GM19463 (cell line): ENCODE measurements at regions not wholly inside any gene's neighbourhood (a gene's known extent, or its start where the extent isn't known, plus 50 kb on each side); places are given as distances from the start of the nearest gene placed in this dataset.
"Not testable (repeated sequence)": the region's sequence is repeated elsewhere in the genome, so short reads cannot be mapped to it uniquely, and the experiment has no call there.

ENCODE experiments used
- ATAC-seq: cut with Tn5 transposase; IDR thresholded peaks from one replicate; pipeline ENCODE4 v1.9.1; 2021; ENCODE audit warnings: mild to moderate bottlenecking, moderate library complexity; ENCODE audit not compliant: unreplicated experiment

DNA sequence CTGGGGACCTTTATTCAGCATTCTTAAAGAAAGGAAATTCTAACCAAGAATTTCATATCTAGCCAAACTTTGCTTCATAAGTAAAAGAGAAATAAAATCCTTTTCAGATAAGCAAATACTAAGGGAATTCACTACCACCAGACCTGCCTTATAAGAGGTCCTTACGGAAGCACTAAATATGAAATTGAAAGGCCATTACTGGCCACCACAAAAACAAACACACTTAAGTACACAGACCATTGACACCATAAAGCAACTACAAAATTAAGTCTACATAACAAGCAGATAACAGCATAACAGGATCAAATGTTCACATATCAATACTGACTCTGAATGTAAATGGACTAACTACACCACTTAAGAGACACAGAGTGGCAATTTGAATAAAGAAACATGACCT, 361.4 kb upstream of the POU5F2 start:
- ATAC-seq, result no peak

DNA sequence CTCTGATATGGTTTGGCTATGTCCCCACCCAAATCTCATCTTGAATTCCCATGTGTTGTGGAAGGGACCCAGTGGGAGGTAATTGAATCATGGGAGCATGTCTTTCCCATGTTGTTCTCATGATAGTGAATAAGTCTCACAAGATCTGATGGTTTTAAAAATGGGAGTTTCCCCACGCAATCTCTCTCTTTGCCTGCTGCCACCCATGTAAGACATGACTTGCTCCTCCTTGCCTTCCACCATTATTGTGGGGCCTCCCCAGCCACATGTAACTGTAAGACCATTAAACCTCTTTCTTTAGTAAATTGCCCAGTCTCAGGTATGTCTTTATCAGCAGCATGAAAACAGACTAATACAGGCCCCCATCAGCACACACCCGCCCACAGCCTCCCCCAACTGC, 356.0 kb upstream of the POU5F2 start:
- ATAC-seq, result not testable (repeated sequence)

DNA sequence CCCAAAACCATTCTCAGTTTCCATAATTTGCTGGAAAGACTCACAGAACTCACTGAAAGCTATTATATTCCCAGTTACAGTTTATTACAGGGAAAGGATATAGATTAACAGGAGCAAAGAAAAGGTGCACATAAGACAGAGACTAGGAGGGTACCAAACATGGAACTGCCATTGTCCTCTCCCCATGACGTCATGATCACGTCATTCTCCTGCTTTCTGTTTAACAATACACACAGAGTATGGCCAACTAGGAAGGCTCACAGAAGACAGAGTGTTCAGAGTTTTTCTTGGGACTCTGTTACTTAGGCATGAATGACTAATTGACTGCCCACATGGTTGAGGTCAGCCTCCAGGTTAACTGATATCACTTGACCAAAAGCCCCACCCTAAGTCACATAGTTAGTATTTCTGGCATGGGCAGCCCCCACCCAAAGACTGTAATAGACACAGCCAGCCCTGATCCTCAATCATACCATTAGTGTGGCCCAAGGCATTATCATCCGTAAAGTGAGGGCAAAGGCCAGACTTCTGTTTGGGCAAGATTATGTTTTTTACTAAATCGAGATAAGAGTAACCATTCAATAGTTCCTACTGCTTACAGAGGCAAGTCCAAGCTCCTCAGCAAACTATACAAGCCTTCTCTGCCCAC, 353.5 kb upstream of the POU5F2 start:
- ATAC-seq, result no peak

- ATAC-seq, result no peak
Observed at GRCh38 chr5:94093300-94093699, 351.9 kb upstream of the POU5F2 start.

DNA sequence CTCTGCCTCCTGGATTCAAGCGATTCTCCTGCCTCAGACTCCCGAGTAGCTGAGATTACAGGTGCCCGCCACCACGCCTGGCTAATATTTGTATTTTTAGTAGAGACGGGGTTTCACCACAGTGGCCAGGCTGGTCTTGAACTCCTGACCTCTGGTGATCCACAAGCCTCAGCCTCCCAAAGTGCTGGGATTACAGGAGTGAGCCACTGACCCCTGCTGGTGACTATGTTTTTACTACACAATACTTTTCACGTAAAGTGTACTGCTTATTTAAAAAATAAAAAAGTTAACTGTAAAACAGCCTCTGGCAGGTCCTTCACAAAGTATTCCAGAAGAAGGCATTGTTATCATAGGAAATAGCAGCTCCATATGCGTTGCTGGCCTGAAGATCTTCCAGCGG, 345.2 kb upstream of the POU5F2 start:
- ATAC-seq, result not testable (repeated sequence)

- ATAC-seq, result no peak
Observed at GRCh38 chr5:94086194-94086593, 344.8 kb upstream of the POU5F2 start.

DNA sequence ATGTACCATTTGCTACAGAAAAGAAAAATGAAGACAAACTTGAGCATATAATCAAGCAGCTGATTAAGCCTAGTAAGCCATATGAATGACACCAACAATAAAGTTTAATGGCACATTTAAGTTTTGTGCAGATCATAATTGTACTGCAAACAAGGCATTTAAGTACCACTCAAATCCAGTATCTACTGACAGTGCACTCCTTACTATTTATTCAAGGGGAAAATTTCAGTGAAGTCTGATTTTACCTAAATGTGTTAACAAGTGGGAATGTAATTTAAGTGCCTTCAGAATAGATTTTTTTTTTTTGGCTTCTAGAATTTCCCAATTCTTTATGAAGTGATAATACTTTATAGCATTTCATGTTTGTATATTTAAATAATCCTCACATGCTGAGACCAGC, 341.0 kb upstream of the POU5F2 start:
- no peak for ATAC-seq

GRCh38 chr5:94081088-94081487, 339.7 kb upstream of the POU5F2 start:
- ATAC-seq, result no peak

DNA sequence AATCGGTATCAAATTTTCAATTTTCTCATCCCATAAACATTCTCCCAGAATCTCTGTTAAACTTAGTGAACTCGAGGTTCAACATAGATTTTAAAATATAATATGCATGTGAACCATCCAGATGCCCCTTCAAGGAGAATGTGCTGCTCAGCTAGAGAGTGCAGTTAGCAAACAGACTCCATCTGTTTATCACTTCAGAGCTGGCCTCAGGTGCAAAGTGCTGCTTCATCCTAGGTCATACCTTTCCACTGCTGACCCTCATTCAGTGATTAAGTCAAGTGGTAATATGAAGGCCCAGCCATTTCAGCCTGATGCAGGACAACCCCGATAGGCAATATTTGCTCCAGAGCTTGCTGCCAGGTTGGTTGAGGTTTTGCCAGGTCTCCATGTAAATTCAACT, 339.0 kb upstream of the POU5F2 start:
- ATAC-seq, result no peak

DNA sequence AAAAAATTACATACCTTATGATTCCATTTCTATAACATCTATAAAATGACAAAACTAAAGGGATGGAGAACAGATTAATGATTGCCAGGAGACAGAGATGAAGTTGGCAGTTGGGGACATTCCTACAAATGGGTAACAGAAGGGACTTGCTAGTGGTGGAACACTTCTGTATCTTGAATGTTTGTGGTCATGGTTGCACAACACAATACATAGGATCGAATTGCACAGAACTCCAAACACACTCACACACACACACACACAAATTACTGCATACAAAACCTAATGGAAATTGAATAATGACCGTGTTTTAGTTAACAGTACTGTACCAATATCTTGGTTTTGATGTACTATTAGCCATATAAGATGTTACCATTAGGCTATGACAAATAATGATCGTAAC, 330.7 kb upstream of the POU5F2 start:
- no peak for ATAC-seq

DNA sequence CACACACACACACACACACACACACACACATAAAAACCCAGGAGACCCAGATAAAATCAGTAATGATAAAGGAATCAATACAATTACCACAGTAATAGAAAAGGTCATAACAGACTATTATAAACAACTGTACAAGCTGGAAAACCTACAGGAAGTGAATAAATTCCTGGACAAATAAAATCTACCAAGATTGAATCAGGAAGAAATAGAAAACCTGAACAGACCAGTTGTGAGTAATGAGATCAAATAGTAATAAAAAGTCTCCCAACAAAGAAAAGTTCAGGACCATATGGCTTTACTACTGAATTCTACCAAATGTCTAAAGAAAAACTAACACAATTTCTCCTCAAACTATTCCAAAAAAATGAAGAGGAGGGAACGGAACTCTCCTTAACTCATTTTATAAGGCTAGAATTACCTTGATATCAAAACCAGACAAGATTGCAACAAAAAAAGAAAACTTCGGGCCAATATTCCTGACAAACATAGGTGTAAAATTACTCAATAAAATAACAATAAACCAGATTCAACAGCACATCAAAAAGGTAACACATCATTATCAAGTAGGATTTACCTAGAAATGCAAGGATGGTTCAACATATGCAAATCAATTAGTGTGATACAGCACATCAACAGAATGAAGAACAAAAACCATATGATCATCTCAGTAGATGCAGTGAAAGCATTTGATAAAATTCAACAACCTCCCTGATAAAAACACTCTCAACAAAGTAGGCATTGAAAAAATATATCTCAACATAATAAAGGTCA, 325.2 kb upstream of the POU5F2 start:
- ATAC-seq, result no peak

GRCh38 chr5:94064025-94064424, 322.6 kb upstream of the POU5F2 start:
- no peak for ATAC-seq

GRCh38 chr5:94057655-94058054, 316.3 kb upstream of the POU5F2 start:
- ATAC-seq, result no peak

- ATAC-seq, result peak; percentile 83
Observed at GRCh38 chr5:94057217-94057616, 315.8 kb upstream of the POU5F2 start.

- ATAC-seq, result peak; percentile 57
Observed at GRCh38 chr5:94049307-94049922, 308.0 kb upstream of the POU5F2 start.

DNA sequence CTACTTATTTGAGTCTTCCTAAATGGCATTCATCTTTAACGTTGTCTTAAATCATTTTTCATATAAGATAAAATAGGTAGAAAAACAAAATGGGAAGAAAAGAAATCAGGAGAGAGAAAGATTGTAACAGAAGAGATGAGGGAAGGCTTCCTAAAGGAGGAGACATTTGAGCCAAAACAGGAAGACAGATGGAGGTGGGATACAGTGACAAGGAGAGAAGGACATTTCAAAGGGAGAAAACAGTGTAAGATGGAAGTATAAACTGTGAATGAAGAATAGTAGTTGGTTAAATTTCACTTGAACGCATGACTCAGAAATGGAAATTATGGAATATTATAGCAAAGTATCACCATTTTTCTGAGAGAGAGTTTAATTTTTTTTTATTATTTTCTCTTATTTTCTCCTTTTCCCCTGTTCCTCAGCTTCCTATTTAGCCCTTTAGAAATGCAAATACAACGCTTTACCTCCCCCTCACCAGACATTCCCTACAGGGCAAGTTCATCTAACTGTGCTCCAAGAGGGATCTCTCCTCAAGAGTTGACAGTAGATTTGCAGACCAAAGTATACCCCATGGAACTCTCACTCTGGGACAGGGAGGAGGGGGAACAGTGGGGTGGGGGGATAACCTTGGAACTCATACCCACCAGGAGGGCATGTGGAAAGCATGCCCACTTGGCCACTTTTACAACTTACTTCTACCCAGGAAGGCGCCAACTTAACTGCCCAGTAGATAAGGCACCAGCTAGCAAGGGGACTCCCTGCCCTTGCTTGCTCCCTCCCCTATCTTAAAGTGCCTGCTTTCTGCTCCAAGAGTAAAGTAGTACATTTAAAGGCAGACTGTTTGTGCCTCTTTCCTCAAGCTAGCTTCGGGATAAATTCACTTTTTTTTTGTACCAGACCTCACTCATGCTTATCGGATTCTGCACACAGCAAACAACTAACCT, 304.7 kb upstream of the POU5F2 start:
- no peak for ATAC-seq

DNA sequence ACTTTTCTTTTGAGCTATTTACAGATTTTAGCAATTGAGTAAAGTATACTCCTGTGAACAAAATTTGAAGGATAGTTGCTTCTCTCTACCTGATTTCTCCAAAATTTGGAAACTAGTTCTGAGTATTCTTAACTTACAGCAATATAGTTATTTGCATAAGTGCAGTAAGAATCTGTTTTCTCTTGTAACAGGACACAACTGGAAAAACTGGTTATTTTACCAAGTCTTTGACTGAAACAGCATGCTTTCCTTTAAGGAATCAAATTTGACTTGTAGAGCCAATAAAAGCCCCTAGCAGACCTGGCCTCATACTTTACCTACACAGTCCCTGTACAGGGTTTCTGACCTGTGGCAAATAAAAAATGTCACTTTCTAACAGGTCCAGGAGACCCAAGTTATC, 301.9 kb upstream of the POU5F2 start:
- ATAC-seq, result no peak

DNA sequence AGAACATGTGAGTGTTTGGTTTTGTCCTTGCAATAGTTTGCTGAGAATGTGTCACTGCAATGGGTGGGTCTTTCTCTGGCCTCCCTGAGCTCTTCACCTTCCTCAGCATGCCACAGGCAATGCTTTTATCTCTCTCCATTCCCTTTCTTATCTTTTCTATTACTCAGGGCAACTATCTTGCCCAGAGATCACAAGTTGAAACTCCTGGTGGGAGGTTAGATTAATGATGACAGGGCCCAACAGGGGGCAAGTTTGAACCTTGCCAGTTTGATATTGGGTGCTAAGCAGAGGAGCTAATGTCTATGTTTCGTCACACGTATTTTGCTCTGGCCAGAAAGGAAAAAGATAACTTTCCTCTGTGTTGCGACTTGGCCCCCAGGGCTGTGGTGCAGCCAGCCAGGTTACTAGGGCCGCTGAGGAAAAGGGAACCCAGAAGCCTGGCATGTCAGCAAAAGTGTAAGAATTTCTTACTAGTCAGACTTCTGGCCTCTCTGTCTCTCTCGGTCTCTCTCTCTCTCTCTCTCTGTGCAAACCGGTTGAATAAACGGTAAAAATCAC, 299.3 kb upstream of the POU5F2 start:
- no peak for ATAC-seq

DNA sequence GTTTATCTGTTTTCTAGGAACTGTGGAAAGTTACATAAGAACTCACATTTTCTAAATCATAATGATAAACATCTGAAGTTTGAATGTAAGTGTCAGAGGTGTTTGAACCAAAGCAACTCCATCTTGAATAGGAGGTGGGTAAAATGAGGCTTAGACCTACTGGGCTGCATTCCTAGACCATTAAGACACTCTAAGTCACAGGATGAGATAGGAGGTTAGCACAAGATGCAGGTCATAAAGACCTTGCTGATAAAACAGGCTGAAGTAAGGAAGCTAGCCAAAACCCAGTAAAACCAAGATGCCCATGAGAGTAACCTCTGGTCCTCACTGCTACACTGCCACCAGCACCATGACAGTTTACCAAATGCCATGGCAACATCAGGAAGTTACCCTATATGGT, 297.7 kb upstream of the POU5F2 start:
- ATAC-seq, result no peak

GRCh38 chr5:94031631-94032030, 290.2 kb upstream of the POU5F2 start:
- no peak for ATAC-seq

GRCh38 chr5:94028001-94028400, 286.6 kb upstream of the POU5F2 start:
- no peak for ATAC-seq
